ENCODE measurements at regions not wholly inside any gene's neighbourhood (a gene's known extent, or its start where the extent isn't known, plus 50 kb on each side); places are given as distances from the start of the nearest gene placed in this dataset.

DNA sequence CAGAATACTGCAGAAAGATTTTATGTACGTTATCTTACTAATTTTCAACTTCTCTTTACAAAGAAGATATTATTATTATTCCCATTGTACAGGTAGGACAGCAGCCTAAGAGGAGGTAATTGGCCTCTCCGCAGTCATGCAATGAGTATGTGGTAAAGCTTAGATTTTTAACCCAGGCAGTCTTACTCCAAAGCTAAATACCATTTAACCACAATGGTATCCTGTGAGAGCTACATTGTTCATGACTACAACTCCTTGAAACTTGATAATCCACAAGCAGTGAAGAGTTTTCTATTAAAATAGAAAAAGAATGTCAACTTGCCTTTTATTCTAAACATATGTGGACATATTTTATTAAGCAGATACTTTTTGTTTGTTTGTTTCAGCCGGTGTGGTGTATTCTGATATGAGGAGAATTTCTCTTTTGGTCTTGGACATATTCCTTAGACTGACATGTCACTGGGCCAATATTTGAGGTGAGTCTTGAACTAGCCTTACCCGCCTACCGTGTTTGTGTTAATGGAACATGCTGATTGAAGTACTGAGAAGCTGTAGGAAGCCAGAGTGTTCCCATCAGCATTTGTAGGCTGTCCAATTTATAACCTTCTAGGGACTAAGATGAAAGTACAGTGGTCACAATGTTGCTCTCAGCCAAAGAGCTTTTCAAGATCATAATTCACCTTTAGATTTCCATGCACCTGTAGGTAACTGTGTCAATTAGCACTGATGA, 293.9 kb upstream of the DCC start:
- DNase-seq (ENCODE audit: low read depth in 2 of 2): no peak

DNA sequence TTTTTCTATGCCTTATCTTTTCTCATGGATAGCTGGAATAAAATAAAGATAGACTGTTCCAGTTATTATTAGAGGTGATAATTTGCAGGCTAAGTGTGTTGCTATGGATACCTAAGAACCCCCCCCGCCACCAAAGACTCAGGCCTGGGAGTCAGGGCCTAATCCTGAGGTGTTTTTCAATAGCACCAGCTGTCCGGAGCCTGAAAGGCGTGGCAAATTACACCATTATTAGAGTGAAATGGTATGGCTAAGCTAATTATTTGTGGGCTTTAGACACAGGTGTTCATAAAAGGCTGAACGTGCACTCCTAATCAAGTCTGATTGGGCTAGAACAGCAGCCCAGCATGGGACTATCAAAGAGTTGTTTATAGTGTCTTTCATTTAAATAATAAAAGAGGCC, 293.2 kb upstream of the DCC start:
- no peak for DNase-seq (ENCODE audit: low read depth in 2 of 2)

- DNase-seq (ENCODE audit: low read depth in 2 of 2): no peak
Observed at GRCh38 chr18:52054324-52054723, 285.7 kb upstream of the DCC start.

- DNase-seq (ENCODE audit: low read depth in 2 of 2): no peak
Observed at GRCh38 chr18:52060607-52061304, 279.2 kb upstream of the DCC start.

DNA sequence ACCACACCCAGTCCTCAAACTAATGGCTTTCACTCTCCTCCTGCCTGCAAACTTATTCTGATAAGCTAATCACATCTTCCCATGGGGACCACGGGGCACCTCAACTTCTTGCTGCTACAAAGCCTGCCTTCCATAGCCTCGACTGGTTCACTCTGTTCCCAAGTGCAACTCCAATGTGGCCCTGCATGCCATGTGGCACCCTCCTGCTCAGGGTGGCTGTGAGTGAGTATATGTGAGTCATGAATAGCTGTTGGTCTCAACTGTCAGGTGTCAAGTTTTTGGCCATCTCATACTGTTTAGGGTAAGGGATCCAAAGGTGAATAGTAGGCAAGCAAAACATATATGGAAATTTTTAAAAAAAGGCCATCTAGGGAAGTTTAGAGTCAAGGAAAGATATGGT, 276.1 kb upstream of the DCC start:
- no peak for DNase-seq (ENCODE audit: low read depth in 2 of 2)

- DNase-seq (ENCODE audit: low read depth in 2 of 2): no peak
Observed at GRCh38 chr18:52069201-52069600, 270.8 kb upstream of the DCC start.

DNA sequence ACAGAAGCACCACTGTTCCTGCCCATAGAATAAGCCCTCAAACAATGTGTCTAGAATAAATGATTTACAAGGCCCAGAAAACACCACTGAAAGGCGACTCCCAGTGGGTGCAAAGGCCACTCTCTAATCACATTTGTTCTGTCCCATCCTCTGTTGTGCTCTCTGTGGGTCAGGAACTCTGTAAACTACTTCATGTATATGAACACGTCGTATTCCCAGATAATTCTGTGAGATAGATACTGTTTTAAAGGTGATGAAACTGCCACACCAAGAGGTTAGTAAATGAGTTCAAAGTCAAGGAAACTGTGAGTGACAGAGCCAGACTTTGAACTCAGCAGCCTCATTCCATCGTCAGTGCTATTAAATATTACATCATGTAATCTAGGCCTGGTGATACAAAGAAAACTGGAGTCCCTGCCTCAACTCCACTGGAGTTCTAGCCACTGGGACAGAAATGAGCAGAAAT, 269.7 kb upstream of the DCC start:
- no peak for DNase-seq (ENCODE audit: low read depth in 2 of 2)

DNA sequence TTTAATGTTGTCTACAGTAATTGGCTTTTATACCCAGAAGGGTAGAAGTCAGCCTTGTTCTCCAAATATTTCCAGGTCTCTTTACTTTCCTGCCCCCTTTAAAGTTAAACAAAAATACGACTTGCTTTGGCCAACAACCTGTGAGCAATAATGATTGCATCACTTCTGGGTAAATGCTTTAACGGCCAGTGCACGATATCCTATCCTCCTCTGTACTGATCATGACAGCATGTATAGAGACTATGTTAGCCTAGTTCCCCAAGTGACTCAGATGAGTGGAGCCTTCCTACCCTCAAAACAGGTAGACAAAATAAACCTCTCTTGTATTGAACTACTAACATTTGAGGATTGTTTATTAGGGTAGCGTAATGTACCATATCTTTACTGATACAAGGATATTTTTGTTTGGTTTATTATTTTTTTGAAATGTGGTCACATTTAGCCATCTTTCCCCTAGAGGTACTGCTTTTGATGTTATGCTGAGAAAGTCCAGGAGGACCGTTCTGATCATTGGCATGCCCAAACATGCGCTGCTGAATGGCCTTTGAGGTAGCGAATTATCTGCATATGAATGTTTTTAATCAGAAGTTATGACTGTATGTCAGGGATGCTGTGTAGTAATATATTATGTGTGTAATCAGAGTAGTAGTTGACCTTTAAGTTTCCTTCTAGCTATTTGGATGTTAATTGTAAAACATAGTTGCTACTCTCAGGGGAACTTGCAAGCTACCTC, 262.6 kb upstream of the DCC start:
- DNase-seq (ENCODE audit: low read depth in 2 of 2): no peak

DNA sequence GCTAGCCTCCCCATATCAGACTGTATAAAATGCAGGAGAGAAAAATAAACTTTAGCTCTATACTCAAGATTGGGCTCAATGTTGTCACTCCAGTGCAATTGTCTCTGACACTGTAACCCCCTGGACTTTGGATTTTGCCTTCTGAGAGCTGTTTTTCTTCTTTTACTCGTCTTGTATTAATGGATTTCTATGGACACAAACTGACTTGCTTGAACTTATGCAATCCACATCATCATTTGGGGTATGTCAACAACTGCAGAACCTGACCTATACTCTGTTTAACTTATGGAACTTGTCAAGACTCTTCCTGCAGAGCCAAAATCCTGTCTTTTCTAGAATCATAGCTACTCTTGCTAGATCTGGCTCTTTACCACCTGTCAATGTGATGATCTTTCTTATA, 257.8 kb upstream of the DCC start:
- no peak for DNase-seq (ENCODE audit: low read depth in 2 of 2)

DNA sequence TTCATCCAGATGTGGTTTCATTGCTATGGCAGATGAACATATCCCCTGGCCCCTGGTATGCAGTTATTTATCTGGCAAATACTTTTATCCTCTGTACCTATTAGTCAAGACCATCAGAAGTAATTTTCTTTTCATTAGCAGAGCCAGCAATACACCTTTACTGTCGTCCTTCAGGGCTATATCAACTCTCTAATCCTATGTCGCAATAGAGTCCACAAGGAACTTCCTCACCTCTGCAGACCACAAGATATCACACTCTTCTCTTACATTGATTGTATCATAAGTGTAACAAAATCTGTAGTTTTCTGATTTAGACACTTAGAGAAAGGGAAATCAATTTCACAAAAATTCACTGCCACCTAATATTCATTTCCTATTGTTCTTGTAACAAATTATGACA, 252.9 kb upstream of the DCC start:
- DNase-seq (ENCODE audit: low read depth in 2 of 2): no peak

- no peak for DNase-seq (ENCODE audit: low read depth in 2 of 2)
Observed at GRCh38 chr18:52090005-52090404, 250.0 kb upstream of the DCC start.

GRCh38 chr18:52093171-52093570, 246.8 kb upstream of the DCC start:
- DNase-seq (ENCODE audit: low read depth in 2 of 2): no peak

- no peak for DNase-seq (ENCODE audit: low read depth in 2 of 2)
Observed at GRCh38 chr18:52118684-52119083, 221.3 kb upstream of the DCC start.

DNA sequence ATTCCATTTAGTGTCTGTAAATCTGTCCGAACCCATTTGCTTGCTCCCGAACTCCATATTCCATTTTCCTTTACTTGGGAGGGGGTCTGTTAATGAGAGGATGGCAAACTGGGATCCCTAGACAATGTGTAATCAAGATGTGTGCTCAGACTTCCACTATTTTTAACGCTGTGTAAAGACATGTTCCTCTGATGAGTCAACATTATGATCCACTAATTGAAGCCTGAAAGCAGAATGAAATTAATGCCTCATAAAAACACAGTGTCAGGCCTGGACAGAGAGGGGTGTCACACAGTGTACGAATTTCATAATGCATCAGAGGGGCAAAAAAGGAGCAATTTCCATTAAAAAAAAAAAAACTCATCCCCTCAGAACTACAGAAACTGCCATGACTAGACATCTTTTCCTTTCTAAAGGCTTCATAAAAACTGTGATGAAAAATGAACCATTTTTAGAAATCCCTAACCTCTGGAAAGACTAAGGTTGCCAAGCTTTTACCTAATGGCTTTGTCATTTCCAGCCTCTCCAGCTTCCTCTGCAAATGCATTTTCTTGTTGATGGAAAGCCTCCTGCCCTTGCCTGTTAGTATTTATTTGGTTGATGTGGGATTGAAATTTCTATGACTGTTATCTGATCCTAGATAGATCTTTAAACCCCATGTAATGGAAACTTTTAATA, 209.2 kb upstream of the DCC start:
- no peak for DNase-seq (ENCODE audit: low read depth in 2 of 2)

GRCh38 chr18:52131845-52132244, 208.2 kb upstream of the DCC start:
- no peak for DNase-seq (ENCODE audit: low read depth in 2 of 2)

GRCh38 chr18:52136532-52136931, 203.5 kb upstream of the DCC start:
- no peak for DNase-seq (ENCODE audit: low read depth in 2 of 2)

GRCh38 chr18:52140986-52141385, 199.0 kb upstream of the DCC start:
- no peak for DNase-seq (ENCODE audit: low read depth in 2 of 2)

DNA sequence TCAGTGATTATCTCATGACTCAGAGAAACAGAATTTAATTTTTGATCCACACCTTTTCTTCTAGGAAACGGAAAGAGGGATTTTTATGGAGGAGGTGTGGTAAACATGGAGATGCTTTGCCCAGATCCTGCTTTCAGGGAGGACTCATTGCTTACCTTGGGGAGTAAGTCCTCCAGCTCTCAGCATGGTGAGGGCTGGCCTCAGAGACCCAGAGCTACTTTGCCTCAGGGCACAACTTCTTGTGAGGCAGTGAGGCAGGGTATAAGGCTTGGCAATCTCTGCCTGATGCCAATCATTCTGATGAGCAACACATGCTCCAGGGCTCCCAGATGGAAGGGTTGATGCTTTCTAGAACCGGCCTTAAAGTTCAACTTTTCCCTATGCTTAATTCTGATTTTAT, 189.9 kb upstream of the DCC start:
- no peak for DNase-seq (ENCODE audit: low read depth in 2 of 2)

DNA sequence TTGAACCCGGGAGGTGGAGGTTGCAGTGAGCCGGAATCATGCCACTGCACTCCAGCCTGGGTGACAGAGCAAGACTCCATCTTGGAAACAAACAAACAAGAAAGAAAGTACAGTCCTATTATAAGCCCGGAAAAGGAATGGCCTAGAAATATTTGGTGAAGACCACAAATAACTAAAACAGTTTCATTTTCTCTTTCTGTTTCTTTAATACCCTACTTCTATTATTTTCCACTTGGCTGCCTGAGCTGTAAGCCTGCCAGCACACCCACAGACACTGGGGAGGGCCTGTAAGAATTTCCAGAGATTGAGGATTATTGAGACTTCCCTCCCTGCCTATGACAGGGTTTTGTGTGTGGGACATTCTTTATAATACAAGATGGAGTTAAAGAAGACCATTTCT, 188.0 kb upstream of the DCC start:
- no peak for DNase-seq (ENCODE audit: low read depth in 2 of 2)

GRCh38 chr18:52156166-52156565, 183.8 kb upstream of the DCC start:
- DNase-seq (ENCODE audit: low read depth in 2 of 2): no peak

DNA sequence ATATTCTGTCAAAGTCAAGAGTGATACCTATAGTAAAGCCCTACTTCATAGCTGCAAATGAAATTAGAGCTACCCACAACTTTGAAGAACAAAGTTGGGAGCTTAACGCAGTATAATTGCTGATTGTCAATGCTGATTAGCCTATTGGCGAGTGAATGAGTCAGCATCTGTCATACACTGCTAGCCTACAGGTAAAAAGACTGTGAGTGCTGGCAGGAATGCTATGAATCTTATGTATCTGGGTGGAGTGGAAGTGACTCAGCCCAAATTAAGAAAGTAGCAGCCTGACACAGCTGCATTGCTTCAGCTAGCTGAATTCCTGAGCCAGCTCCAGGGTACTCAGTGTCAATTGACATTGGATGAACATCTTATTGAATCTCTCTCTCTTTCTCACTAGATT, 179.4 kb upstream of the DCC start:
- DNase-seq (ENCODE audit: low read depth in 2 of 2): no peak

DNA sequence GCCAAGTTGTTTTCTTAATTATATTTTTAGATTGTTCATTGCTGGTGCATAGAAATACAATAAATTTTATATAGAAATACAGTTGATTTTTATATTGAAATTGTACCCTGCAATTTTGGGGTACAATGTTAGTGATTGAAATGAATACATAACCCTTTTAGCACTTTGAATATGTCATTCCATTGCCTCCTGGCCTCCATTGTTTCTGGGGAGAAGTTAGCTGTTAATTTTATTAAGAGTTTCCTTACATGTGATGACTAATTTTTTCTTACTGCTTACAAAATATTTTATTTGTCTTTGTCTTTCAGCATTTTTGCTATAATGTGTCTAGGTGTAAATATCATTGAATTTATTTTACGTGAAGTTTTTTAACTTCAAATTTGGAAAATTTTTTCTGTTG, 176.5 kb upstream of the DCC start:
- no peak for DNase-seq (ENCODE audit: low read depth in 2 of 2)

Measured in lung microvascular endothelial cell (primary cell).